ENCODE measurements at regions not wholly inside any gene's neighbourhood (a gene's known extent, or its start where the extent isn't known, plus 50 kb on each side); places are given as distances from the start of the nearest gene placed in this dataset.

DNA sequence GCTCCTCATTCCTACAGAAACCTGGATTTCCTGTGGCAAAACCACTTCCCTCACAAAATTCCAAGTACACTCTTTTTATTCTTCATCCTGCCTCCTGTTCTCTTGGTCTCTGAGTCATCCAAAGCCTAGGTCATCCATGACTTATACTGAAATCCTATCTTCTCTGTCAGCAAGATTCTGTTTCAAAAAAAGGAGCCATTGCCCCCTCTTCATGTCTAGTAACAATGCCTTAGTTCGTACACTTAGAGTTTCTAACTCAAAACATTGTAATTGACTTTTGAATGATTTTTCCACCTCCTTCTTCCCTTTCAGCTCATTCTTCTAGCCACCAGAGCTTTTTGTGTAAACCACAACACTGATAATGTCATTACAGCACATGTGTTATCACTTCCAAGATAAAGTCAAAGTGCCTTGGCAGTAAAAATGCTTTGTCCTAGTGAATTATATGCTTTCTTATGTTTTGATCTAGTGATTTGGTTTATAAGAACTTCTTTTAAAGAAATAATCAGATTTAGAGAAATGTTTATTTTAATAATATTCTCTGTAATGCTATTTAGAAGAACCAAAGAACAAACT, 256.5 kb upstream of the NECTIN3 start:
- no peak overlapping the region for H3K4me3 ChIP-seq
- H2AFZ ChIP-seq (ENCODE audit: low read depth, low read length): no peak overlapping the region
- H3K79me2 ChIP-seq (ENCODE audit: control insufficient read depth, insufficient read depth, low read length): no peaks in the 10 kb centered on the region
- POLR2A ChIA-PET: no interaction called here
- CTCF ChIA-PET (ENCODE audit: low intra/inter-chr PET ratio): no interaction called here
- no TSS peak for BruUV-seq (replicated peaks)
- FAIRE-seq: no peak
- no peak for DNase-seq (ENCODE audit: extremely low read depth in 1 of 4, low spot score in 3 of 4)
- no peak overlapping the region for H3K9ac ChIP-seq (ENCODE audit: insufficient read depth in 1 of 2, low read depth in 2 of 2, low read length in 2 of 2)
- in situ Hi-C loops (cut with MboI): no loop called here
- no peak for ATAC-seq
- H3K4me1 ChIP-seq (replicated peaks in 1 of 2; ENCODE audit: control insufficient read depth in 2 of 2, insufficient read depth in 2 of 2, low read length in 2 of 2): no peaks in the 10 kb centered on the region
- H3K9me3 ChIP-seq (replicated peaks; ENCODE audit: control insufficient read depth, insufficient read depth, low read depth, low read length): no peaks in the 10 kb centered on the region
- no peak overlapping the region for H3K4me2 ChIP-seq (ENCODE audit: insufficient read depth, low read length)
- 8% methylated on average over 1 of the region's 1 CpG for WGBS (ENCODE audit: insufficient coverage, low coverage, missing lambda C conversion rate)
- no peak overlapping the region for H3K27ac ChIP-seq (ENCODE audit: extremely low read depth, low read depth, low read length)
- no peaks in the 10 kb centered on the region for H4K20me1 ChIP-seq (replicated peaks; ENCODE audit: control insufficient read depth, insufficient read depth, low read length)
- H3K9me1 ChIP-seq (ENCODE audit: control insufficient read depth, insufficient read depth, low read length): no peaks in the 10 kb centered on the region
- no peaks in the 10 kb centered on the region for H3K36me3 ChIP-seq (ENCODE audit: control insufficient read depth, insufficient read depth, low read length)
- no peaks in the 10 kb centered on the region for H3K27me3 ChIP-seq (ENCODE audit: control insufficient read depth in 2 of 2, insufficient read depth in 2 of 2, low read length in 2 of 2)
- no peak for TF ChIP-seq TGIF2 (CRISPR knock-in tag; IDR thresholded peaks at IDR 0.05)
- TF ChIP-seq, protein P1, sequence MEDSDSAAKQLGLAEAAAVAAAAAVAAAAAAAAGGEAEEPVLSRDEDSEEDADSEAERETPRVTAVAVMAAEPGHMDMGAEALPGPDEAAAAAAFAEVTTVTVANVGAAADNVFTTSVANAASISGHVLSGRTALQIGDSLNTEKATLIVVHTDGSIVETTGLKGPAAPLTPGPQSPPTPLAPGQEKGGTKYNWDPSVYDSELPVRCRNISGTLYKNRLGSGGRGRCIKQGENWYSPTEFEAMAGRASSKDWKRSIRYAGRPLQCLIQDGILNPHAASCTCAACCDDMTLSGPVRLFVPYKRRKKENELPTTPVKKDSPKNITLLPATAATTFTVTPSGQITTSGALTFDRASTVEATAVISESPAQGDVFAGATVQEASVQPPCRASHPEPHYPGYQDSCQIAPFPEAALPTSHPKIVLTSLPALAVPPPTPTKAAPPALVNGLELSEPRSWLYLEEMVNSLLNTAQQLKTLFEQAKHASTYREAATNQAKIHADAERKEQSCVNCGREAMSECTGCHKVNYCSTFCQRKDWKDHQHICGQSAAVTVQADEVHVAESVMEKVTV (CRISPR knock-in tag; IDR thresholded peaks at IDR 0.05): no peak
- no peak for TF ChIP-seq HNRNPH1 (optimal IDR thresholded peaks at IDR 0.05; ENCODE audit: low read depth, low read length)
- TF ChIP-seq, protein P2, sequence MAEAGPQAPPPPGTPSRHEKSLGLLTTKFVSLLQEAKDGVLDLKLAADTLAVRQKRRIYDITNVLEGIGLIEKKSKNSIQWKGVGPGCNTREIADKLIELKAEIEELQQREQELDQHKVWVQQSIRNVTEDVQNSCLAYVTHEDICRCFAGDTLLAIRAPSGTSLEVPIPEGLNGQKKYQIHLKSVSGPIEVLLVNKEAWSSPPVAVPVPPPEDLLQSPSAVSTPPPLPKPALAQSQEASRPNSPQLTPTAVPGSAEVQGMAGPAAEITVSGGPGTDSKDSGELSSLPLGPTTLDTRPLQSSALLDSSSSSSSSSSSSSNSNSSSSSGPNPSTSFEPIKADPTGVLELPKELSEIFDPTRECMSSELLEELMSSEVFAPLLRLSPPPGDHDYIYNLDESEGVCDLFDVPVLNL (CRISPR knock-in tag; IDR thresholded peaks at IDR 0.05; ENCODE audit: low read depth): no peak
- TF ChIP-seq ASH1L (IDR thresholded peaks at IDR 0.05; ENCODE audit: borderline replicate concordance, low read depth, partially characterized antibody): no peak
- no peak for TF ChIP-seq RFX5 (IDR thresholded peaks at IDR 0.05; ENCODE audit: low read depth, low read length)
- TF ChIP-seq ZFP30 (CRISPR knock-in tag; IDR thresholded peaks at IDR 0.05; ENCODE audit: borderline replicate concordance): no peak
- no peak for TF ChIP-seq DNMT1 (IDR thresholded peaks at IDR 0.05)
- no peak for TF ChIP-seq NR1H2 (CRISPR knock-in tag; IDR thresholded peaks at IDR 0.05)
- intact Hi-C loops (cut with micrococcal nuclease): no loop called here

Data from K562 (cell line).